GM10266 (cell line): ENCODE measurements at regions not wholly inside any gene's neighbourhood (a gene's known extent, or its start where the extent isn't known, plus 50 kb on each side); places are given as distances from the start of the nearest gene placed in this dataset.

ENCODE experiments used
- DNase-seq: peaks from one replicate; pipeline ENCODE4 v3.0.0; 2012; ENCODE audit errors: extremely low spot score
- CTCF ChIP-seq: IDR thresholded peaks from 2 replicates; pipeline ENCODE4 v1.5.1; 2012; ENCODE audit warnings: mild to moderate bottlenecking, low read depth; ENCODE audit not compliant: control insufficient read depth, insufficient read depth; ENCODE audit errors: missing control alignments

- no peak for DNase-seq
- no peak for TF ChIP-seq CTCF
These were observed 155.2 kb downstream of the MBL2 start for GRCh38 chr10:52617346-52617745.

GRCh38 chr10:52619052-52619451 is 153.5 kb downstream of the MBL2 start:
- no peak for TF ChIP-seq CTCF
- no peak for DNase-seq

- DNase-seq, result no peak
These were observed 150.9 kb downstream of the MBL2 start for GRCh38 chr10:52621635-52622079.

GRCh38 chr10:52623761-52624160 is 148.8 kb downstream of the MBL2 start:
- no peak for DNase-seq
- TF ChIP-seq CTCF, result no peak

More at GRCh38 chr10:52621635-52622079, 150.9 kb downstream of the MBL2 start:
- no peak for TF ChIP-seq CTCF

- TF ChIP-seq CTCF, result no peak
- no peak for DNase-seq
These were observed 145.3 kb downstream of the MBL2 start for GRCh38 chr10:52627279-52627678.

GRCh38 chr10:52631146-52631545 is 141.4 kb downstream of the MBL2 start:
- no peak for TF ChIP-seq CTCF
- no peak for DNase-seq

GRCh38 chr10:52631648-52632047 is 140.9 kb downstream of the MBL2 start:
- no peak for TF ChIP-seq CTCF
- no peak for DNase-seq
